HG03025 (cell line): ENCODE measurements at regions not wholly inside any gene's neighbourhood (a gene's known extent, or its start where the extent isn't known, plus 50 kb on each side); places are given as distances from the start of the nearest gene placed in this dataset.
"Not testable (repeated sequence)": the region's sequence is repeated elsewhere in the genome, so short reads cannot be mapped to it uniquely, and the experiment has no call there.

ENCODE experiments used
- ATAC-seq: cut with Tn5 transposase; IDR thresholded peaks from one replicate; pipeline ENCODE4 v1.9.1; 2021; ENCODE audit warnings: mild to moderate bottlenecking, moderate library complexity; ENCODE audit not compliant: unreplicated experiment, low FRiP score

GRCh38 chr18:67805261-67805660 lies 288.7 kb upstream of the DSEL start:
- no peak for ATAC-seq

- ATAC-seq, result no peak
Measured at GRCh38 chr18:67794521-67794920, 278.0 kb upstream of the DSEL start.

GRCh38 chr18:67790527-67790926 lies 274.0 kb upstream of the DSEL start:
- ATAC-seq, result no peak

DNA sequence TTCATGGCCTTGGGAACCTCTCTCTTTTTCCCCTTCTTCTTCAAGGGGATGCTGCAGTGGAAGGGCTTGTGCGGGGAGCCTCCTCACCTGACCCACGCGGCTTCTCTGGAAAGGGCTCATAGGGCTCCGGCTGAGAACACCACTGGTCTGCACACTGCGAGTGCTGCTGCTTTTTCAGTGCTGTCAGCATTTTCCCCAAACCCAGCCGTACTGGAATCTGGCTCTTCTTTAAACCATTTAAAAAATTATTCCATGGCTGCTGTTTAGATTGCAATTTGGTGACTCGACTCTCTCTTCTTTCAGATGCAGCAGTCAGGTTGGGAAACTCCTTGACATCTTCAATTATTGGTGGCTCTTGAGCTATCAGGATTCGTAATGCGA lies 272.6 kb upstream of the DSEL start:
- ATAC-seq, result no peak

GRCh38 chr18:67788310-67789164 lies 272.0 kb upstream of the DSEL start:
- ATAC-seq, result no peak

GRCh38 chr18:67783196-67783946 lies 266.9 kb upstream of the DSEL start:
- no peak for ATAC-seq

GRCh38 chr18:67778016-67778415 lies 261.5 kb upstream of the DSEL start:
- no peak for ATAC-seq

DNA sequence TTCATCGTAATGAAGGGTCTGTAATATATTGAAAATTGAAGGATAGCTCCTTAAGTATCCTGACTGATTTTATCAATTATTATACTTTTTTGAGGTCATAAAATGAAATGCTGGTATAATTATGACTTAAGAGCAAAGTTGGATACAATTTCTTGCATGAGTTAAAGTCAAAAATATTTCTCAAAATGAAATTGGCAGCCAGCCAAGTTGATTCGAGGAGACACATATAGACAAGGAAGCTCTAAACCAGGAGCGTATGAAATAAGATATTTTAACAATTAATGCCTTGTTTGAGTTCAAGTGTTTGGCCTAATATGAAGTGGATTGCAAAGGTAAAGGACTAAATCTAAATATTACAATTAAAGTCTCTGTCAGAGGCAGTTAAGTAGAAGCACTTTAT lies 260.4 kb upstream of the DSEL start:
- no peak for ATAC-seq

- no peak for ATAC-seq
Measured at GRCh38 chr18:67771271-67771670, 254.8 kb upstream of the DSEL start.

DNA sequence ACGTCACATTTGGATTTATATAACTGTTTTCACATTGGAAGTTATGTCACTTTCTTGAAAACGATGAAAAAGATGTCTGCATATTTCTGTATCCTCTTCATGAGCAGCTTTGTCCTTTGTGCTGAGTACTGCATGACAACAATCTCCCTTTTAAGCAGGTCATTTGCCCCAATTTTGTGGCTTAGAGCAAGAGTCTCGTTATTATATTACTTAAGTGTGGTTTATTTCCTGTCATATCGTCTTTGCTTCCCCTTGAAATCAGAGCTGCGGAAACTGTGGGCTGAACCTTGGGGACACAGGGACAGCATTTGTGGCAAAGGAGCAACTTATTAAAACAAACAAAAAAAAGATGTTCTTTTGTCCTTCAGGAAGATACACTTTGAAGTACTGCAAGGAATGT lies 254.0 kb upstream of the DSEL start:
- no peak for ATAC-seq

DNA sequence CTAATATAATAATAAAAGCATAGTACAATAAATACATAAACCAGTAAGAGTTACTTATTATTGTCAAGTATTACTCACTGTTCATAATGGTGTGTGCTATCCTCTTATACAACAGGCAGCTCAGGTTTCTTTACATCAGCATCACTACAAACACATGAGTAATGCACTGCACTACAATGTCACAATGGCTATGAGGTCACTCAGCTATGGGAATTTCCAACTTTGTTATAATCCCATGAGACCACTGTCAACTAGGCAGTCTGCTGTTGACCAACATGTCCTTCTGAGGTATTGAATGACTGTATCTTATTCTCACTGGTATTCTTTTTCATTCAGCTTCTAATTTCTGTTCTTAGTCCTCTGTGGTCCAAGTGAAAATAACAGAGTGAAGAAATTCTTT lies 250.4 kb upstream of the DSEL start:
- ATAC-seq, result no peak

DNA sequence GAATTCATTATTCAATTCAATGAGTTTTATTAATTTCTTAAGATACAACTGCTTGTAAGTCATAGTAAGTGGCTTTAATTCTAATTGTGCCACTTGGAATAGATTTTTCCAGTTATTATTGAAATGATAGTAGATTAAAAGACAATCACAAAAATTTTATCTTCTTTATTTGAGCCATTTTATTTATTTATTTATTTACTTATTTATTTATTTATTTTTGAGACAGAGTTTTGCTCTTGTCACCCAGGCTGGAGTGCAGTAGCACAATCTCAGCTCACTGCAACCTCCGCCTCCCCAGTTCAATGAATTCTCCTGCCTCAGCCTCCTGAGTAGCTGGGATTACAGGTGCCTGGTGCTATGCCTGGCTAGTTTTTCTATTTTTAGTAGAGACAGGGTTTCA lies 235.7 kb upstream of the DSEL start:
- ATAC-seq, result not testable (repeated sequence)

GRCh38 chr18:67742954-67743353 lies 226.4 kb upstream of the DSEL start:
- no peak for ATAC-seq

DNA sequence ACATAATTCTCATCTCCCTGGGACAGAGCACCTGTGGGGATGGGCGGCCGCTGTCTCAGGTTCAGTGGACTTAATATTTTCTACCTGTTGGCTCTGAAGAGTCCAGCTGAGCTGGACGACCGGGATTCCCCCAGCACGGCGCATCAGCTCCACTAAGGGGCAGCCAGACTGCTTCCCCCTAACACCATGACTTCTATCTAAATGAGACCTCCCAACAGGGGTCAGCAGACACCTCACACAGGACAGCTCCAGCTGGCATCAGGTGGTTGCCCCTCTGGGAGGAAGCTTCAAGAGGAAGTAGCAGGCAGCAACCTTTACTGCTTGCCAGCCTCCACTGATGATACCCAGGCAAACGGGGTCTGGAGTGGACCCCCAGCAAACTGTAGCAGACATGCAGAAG lies 226.0 kb upstream of the DSEL start:
- no peak for ATAC-seq

DNA sequence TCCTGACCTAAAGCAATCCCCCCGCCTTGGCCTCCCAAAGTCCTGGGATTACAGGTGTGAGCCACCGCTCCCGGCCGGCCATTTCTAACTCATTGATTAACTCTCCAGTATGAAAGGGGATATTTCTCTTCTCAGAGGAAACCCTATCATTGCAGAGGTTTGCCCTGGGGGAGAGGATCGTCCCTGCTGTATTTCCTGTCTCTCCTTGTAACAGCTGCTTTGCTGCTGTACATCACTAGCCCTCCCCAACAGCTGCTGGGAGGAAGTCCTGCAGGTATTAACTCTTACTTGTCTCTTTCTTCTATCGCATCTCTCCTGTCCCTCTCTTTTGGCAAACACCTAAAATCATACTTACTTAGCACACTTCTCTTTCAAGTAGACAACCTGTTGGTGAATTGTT lies 219.0 kb upstream of the DSEL start:
- no peak for ATAC-seq

- ATAC-seq, result no peak
Measured at GRCh38 chr18:67733088-67733487, 216.6 kb upstream of the DSEL start.

GRCh38 chr18:67731851-67732250 lies 215.3 kb upstream of the DSEL start:
- no peak for ATAC-seq

- no peak for ATAC-seq
Measured at GRCh38 chr18:67730886-67731285, 214.4 kb upstream of the DSEL start.

- ATAC-seq, result no peak
Measured at GRCh38 chr18:67728364-67728763, 211.8 kb upstream of the DSEL start.

DNA sequence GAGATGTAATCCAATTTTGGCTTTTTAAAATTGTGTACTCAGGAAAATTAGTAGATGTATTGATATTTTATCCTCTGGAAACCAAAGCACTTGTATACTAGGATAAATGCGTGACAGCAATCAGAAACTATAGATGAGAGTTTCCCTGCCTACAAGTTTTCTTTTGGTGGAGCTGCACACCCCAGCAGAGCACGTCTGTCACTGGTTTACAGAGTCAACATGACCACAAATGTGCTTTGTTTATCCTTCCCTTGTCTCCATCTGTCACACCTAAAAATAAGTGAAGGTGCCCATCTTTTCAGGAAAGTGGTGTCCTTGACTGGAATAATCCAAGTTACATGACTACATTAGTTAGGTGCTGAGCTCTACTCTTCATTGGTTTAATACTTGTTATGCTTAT lies 210.4 kb upstream of the DSEL start:
- ATAC-seq, result no peak

DNA sequence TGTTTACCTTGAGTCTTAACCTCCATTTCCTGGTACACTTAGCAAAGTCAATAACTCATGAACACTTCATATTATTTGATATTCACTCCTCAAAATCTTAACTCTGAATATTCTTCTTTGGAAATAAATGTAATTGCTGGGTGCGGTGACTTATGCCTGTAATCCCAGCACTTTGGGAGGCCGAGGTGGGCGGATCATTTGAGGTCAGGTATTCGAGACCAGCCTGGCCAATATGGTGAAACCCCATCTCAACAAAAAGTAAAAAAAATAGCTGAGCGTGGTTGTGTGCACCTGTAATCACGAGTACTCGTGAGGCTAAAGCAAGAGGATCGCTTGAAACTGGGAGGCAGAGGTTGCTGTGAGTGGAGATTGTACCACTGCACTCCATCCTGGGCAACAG lies 201.3 kb upstream of the DSEL start:
- ATAC-seq, result no peak

DNA sequence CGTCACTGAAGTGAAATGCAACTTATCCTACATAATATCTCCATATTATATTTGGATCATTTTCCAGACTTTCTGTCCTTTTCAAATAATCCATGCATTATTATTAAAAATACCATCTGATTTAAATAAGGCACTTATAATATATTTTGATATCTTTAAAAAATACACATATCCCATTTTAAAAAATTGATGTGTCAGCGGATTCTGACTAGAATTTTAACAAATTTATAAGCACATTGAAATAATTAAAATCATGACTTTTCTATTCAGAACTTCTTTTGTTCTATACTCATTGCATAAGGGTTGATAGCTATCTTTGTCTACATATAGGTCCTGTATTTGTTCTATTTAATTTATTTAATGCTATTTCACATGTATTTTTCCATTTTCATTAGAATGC lies 199.0 kb upstream of the DSEL start:
- ATAC-seq, result no peak
